ENCODE measurements at regions not wholly inside any gene's neighbourhood (a gene's known extent, or its start where the extent isn't known, plus 50 kb on each side); places are given as distances from the start of the nearest gene placed in this dataset.

- Histone ChIP-seq H2BK5ac (ENCODE audit: insufficient read length, low read length) (no peak within 1 kb of the TSS), H3K27ac (ENCODE audit: insufficient read length, low read depth, low read length) (no peak within 1 kb of the TSS), H4K20me1 (ENCODE audit: control insufficient read depth, insufficient read depth, insufficient read length) (no peaks in the 10 kb centered on the region), H3K56ac (ENCODE audit: insufficient read length, low read depth, low read length) (no peak within 1 kb of the TSS), H3K27me3 (ENCODE audit: insufficient read depth, low read length) (no peaks in the 10 kb centered on the region), H4K8ac (replicated peaks; ENCODE audit: insufficient read length, low read depth, low read length) (no peak within 1 kb of the TSS), H4K5ac (ENCODE audit: insufficient read length, low read depth, low read length) (no peak within 1 kb of the TSS), H3K23ac (ENCODE audit: insufficient read length, low read depth, low read length) (no peak within 1 kb of the TSS), H3K4ac (ENCODE audit: low read depth, low read length) (no peak within 1 kb of the TSS), H3K9me3 (ENCODE audit: control insufficient read depth, low read depth, low read length) (no peaks in the 10 kb centered on the region), H3K4me1 (ENCODE audit: insufficient read depth, low read length) (no peaks in the 10 kb centered on the region), H3K79me1 (ENCODE audit: insufficient read depth, low read depth, low read length, poor library complexity, severe bottlenecking) (no peaks in the 10 kb centered on the region), H3K9ac (ENCODE audit: extremely low read depth, insufficient read length, low read length) (no peak within 1 kb of the TSS), H2AFZ (ENCODE audit: low read length) (no peak within 1 kb of the TSS), H2BK20ac (ENCODE audit: low read depth, low read length, poor library complexity, severe bottlenecking) (no peak within 1 kb of the TSS), H3K18ac (ENCODE audit: insufficient read length, low read depth, low read length) (no peak within 1 kb of the TSS), H3K4me2 (ENCODE audit: insufficient read depth, insufficient read length, low read length) (no peak within 1 kb of the TSS), H3K23me2 (ENCODE audit: insufficient read length, low read depth, low read length, poor library complexity, severe bottlenecking) (no peaks in the 10 kb centered on the region), H2AK5ac (ENCODE audit: insufficient read length, low read length) (no peak within 1 kb of the TSS), H2BK120ac (ENCODE audit: low read depth, low read length, poor library complexity, severe bottlenecking) (no peak within 1 kb of the TSS), H3K14ac (ENCODE audit: insufficient read depth, low read length) (no peak within 1 kb of the TSS), H4K91ac (ENCODE audit: insufficient read length, low read depth, low read length) (no peak within 1 kb of the TSS), H2BK12ac (ENCODE audit: insufficient read length, low read depth, low read length) (no peak within 1 kb of the TSS), H3T11ph (ENCODE audit: low read length) (no peak within 1 kb of the TSS), H2BK15ac (ENCODE audit: low read depth, low read length) (no peak within 1 kb of the TSS), H3K79me2 (ENCODE audit: insufficient read depth, low read length) (no peaks in the 10 kb centered on the region)
- Mint-ChIP-seq H3K4me1 (no peaks in the 10 kb centered on the region), H3K9me3 (peaks cover 0 to 9% of the 10 kb centered on the region in 2 experiments; a peak in 2 of 5 replicates), H3K36me3 (ENCODE audit: insufficient read depth in 1 of 3, low read depth in 3 of 3) (no peaks in the 10 kb centered on the region), H3K27me3 (ENCODE audit: low read depth) (no peaks in the 10 kb centered on the region), H3K4me3 (no peak within 1 kb of the TSS), H3K27ac (no peak within 1 kb of the TSS; a peak in 1 of 7 replicates)
- no peak for DNase-seq
- WGBS (ENCODE audit: extremely low coverage, insufficient read length, low lambda C conversion rate), result 100% methylated on average over 1 of the region's 2 CpGs
- no peak for TF ChIP-seq CTCF (conservative IDR thresholded peaks at IDR 0.05)
These were observed 356.0 kb upstream of the TEX13C start, which contains the start of gene TENM1 for GRCh38 chrX:124963717-124964116. TENM1 (minus strand) TSS chrX:124963817.
